ENCODE measurements at regions not wholly inside any gene's neighbourhood (a gene's known extent, or its start where the extent isn't known, plus 50 kb on each side); places are given as distances from the start of the nearest gene placed in this dataset.

DNA sequence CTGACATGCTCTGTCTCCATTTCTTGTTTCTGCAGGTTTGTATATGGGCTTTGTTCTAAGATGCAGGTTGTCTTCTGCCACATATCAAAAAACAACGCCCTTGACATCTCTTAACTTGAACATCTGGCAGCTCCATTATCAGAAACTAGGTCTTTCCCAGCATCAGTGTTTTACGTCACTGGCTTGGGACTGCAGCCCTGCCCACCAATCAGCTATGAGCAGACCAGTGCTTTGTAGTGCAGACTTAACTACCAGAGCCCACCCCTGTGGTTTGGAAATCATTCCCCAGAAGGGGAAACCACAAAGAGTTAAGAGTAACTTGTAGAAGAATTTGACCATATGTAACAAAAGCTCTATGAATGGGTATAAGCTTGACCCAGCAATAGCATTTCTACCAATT is 132.4 kb downstream of the SEPTIN14 start:
- TF ChIP-seq CSDC2 (CRISPR knock-in tag; IDR thresholded peaks at IDR 0.05), result no peak
- TF ChIP-seq ISL1 (CRISPR knock-in tag; IDR thresholded peaks at IDR 0.05), result no peak
- TF ChIP-seq RARB (CRISPR knock-in tag; IDR thresholded peaks at IDR 0.05), result no peak
- TF ChIP-seq TOX (CRISPR knock-in tag; IDR thresholded peaks at IDR 0.05; ENCODE audit: borderline replicate concordance), result no peak
- TF ChIP-seq BACH2 (CRISPR knock-in tag; IDR thresholded peaks at IDR 0.05; ENCODE audit: borderline replicate concordance), result no peak
